Neuron (in vitro differentiated cells): ENCODE measurements at regions not wholly inside any gene's neighbourhood (a gene's known extent, or its start where the extent isn't known, plus 50 kb on each side); places are given as distances from the start of the nearest gene placed in this dataset.

Source experiments
- H2AFZ ChIP-seq: one replicate; pipeline ENCODE4 v1.6.1; 2013; ENCODE audit warnings: low read depth, mild to moderate bottlenecking, inconsistent platforms, low read length, moderate library complexity
- H3K27me3 ChIP-seq: one replicate; pipeline ENCODE4 v1.6.1; 2013; ENCODE audit warnings: low read length; ENCODE audit not compliant: insufficient read depth
- H3K36me3 ChIP-seq: one replicate; pipeline ENCODE4 v1.6.1; 2013; ENCODE audit warnings: low read length; ENCODE audit not compliant: insufficient read depth
- H3K4me1 ChIP-seq: one replicate; pipeline ENCODE4 v1.6.1; 2013; ENCODE audit warnings: low read length; ENCODE audit not compliant: insufficient read depth
- H3K4me3 ChIP-seq: 2 replicates; pipeline ENCODE4 v1.5.1; 2013; ENCODE audit warnings: mild to moderate bottlenecking, low read length, moderate library complexity
- H3K9me3 ChIP-seq: one replicate; pipeline ENCODE4 v1.6.1; 2013; ENCODE audit warnings: low read length

DNA sequence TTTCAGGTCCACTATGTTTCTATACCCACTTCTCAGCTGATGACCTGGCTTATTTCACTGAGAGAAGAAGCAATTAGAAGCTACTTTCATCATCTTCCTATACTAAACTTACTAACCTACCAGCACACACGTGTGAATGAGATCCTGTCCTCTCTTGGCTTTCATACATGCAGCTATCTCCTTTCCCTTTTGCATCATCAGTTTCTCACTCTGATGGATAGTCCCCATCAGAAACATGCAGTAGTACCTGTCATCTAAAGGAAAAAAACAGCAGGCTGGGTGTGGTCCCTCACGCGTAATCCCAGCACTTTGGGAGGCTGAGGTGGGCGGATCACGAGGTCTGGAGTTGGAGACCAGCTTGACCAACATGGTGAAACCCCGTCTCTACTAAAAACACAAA lies 237.6 kb upstream of the C2CD4B start:
- H3K4me3 ChIP-seq: no peak overlapping the region

DNA sequence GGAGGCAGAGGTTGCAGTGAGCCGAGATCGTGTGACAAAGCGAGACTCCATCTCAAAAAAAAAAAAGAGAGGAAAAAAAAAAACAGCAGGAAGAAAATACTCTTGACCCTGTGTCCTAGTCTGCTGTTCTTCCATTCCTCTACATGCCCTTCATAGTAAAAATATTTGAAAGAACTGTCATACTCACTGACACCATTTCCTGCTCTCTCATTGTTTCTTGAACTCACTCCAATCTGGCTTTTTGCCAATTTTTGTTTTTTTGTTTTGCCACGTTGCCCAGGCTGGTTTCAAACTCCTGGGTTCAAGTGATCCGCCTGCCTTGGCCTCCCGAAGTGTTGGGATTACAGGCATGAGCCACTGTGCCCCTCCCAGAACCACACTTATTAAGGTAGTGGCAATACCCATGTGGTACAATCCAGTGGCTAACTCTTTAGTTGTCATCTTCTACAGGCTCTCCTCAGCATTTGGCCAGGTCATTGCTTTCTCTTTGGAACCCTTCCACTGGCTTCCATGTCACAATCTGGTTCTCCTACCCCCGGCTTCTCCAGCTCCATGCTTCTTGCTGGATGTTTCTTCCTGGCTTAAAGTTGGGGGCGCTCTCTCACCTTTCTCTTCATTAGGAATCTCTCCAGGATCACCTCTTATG lies 238.2 kb upstream of the C2CD4B start:
- H3K9me3 ChIP-seq: peaks cover 3% of the 10 kb centered on the region
- no peaks in the 10 kb centered on the region for H3K36me3 ChIP-seq
- no peak overlapping the region for H3K4me3 ChIP-seq
- no peaks in the 10 kb centered on the region for H3K4me1 ChIP-seq
- no peak overlapping the region for H2AFZ ChIP-seq
- no peaks in the 10 kb centered on the region for H3K27me3 ChIP-seq

More for the DNA sequence above, 237.6 kb upstream of the C2CD4B start:
- Histone ChIP-seq H3K4me1 (no peaks in the 10 kb centered on the region), H3K9me3 (peaks cover 4% of the 10 kb centered on the region), H3K36me3 (no peaks in the 10 kb centered on the region), H3K27me3 (no peaks in the 10 kb centered on the region), H2AFZ (no peak overlapping the region)

DNA sequence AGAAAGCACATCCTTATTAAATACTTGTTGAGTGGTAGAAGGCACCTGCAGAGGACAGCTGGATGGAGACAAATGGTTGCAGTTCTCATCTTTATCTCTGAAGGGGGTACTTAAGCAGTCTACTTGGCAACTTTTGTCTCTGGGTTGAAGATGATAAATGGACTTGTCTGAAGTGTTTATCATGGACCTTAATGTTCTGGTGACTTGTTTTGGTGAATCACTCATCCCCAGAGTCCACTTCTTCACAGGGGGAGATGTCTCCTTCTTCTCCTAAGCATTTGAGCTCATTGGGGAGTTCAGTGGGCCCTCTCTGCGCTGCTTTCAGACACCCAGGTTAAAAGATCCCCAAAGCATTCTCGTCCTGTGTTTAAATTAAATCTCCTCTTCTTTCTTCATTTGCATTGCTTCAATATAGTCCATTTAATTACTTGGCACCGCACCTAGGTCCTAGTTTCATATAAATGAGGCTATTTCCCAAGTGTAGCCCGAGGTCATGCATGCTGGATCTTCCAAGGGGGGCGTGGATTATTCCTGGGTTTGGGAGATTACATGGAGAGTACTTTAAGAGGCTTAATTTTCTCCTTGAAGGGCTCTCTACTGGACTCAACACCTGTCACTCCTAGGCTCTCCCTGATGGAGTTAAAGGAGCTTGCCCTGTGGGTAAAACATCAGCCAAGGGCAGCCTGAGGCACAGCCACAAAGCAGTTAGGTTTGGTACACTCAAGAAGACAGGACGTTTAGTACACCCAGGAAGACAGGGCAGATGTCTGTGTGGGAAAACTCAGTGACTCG lies 239.3 kb upstream of the C2CD4B start:
- H2AFZ ChIP-seq: no peak overlapping the region
- H3K9me3 ChIP-seq: peaks cover under 1% of the 10 kb centered on the region
- H3K4me3 ChIP-seq: no peak overlapping the region
- no peaks in the 10 kb centered on the region for H3K4me1 ChIP-seq
- no peaks in the 10 kb centered on the region for H3K36me3 ChIP-seq
- H3K27me3 ChIP-seq: no peaks in the 10 kb centered on the region

DNA sequence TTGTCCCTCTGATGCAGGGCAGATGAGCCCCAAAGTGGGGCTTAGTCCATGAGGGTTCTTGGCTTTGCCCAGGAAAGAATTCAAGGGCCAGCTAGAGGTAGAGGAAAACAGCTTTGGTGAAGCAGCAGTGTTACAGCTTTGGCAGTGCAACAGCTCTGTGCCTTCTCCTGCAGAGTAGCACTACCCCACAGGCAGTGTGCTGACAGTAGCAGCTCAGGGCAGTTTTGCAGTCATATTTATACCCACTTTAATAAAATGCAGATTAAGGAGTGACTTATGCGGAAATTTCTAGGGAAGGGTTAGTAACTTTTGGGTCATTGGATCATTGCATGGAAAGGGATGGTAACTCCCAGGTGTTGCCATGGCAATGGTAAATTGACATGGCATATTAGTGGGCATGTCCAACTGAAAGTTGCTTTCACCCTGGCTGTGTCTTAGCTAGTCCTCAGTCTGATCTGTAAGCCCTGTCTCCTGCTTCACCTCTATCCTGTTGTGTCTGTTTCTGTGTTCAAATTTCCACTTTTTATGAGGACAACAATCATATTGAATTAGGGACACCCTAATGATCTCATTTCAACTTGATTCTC lies 241.3 kb upstream of the C2CD4B start:
- no peaks in the 10 kb centered on the region for H3K36me3 ChIP-seq

DNA sequence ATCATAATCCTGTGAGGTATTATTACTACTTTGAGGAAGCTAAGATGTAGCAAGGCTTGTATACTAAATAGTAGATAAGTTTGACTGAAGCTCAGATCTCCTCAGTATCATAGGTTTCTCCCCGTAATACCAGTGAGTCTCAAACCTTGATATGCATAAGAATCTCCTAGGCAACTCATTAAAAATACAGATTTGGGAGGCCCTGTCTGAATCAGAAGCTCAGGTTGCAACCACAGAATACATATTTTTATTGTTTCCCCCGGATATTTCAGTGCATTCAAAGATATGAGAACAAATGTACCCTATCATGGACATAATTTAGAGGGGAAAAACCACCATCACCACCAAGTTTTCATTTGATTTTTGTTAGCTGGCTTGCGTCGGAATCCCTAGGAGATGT lies 242.1 kb upstream of the C2CD4B start:
- Histone ChIP-seq H3K9me3 (no peaks in the 10 kb centered on the region), H3K4me3 (no peak overlapping the region), H2AFZ (no peak overlapping the region), H3K36me3 (no peaks in the 10 kb centered on the region), H3K4me1 (no peaks in the 10 kb centered on the region), H3K27me3 (no peaks in the 10 kb centered on the region)

More for the DNA sequence above, 241.3 kb upstream of the C2CD4B start:
- no peak overlapping the region for H2AFZ ChIP-seq
- no peak overlapping the region for H3K4me3 ChIP-seq
- no peaks in the 10 kb centered on the region for H3K4me1 ChIP-seq
- no peaks in the 10 kb centered on the region for H3K27me3 ChIP-seq
- no peaks in the 10 kb centered on the region for H3K9me3 ChIP-seq

DNA sequence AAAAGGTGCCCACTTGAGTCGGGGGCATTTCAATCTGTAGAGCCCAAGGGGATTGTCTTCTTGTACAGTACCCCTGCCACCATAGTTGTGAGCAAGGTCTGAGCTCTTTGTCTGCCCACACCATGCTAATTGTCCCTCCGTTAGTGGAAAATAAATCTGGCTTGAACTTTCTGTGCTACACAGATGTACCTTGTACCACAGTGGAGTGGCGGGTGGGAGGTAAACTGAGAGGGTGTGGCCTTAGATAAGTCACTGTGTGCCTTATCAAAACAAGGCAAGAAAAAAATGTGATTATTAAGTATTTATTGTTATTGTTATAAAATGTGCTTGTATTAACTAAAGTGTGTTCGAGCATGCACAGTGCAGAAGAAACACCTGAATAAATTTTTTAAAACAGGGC lies 242.9 kb upstream of the C2CD4B start:
- Histone ChIP-seq H3K9me3 (no peaks in the 10 kb centered on the region), H3K4me3 (no peak overlapping the region), H3K4me1 (no peaks in the 10 kb centered on the region), H3K27me3 (no peaks in the 10 kb centered on the region), H2AFZ (no peak overlapping the region), H3K36me3 (no peaks in the 10 kb centered on the region)

DNA sequence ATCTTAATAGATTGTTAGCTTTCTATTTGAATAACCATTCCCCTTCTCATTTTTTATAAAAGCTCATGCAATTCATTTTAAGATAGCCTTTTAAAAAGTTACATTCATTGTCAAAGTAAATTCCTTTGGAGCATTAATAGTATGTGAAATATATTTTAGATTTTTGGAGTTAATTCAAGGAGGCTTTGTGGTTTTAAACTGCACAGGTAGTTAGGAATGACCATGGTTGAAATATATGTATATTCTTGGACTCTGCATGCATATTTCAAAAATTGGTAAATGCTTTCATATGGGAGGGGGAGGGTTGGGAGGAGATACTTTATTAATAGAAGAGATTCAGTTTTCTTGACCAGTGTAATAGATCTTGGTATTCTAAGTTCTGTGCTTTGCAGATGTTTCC lies 244.4 kb upstream of the C2CD4B start:
- Histone ChIP-seq H3K4me1 (no peaks in the 10 kb centered on the region), H3K36me3 (no peaks in the 10 kb centered on the region), H2AFZ (no peak overlapping the region), H3K27me3 (no peaks in the 10 kb centered on the region), H3K9me3 (no peaks in the 10 kb centered on the region), H3K4me3 (no peak overlapping the region)

DNA sequence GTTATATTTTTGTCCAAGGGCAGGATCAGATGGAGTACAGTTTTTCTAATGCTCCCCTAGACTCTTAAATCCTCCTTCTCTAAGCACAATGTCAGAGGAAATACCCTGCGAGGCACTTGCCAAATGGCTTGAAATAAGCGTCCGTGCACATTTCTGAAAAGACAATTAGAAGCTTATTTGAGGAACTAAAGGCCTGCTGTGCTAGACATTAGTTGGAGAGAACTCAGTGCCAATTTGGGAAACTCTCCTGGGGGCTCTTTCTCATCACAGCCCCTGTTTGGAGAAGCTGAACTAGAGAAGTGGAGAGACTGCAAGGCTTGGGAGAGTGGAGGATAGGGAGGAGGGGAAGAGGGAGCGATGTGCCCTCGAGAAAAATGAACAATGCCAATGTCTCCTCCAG lies 247.6 kb upstream of the C2CD4B start:
- no peaks in the 10 kb centered on the region for H3K27me3 ChIP-seq
- no peak overlapping the region for H3K4me3 ChIP-seq
- no peaks in the 10 kb centered on the region for H3K9me3 ChIP-seq

DNA sequence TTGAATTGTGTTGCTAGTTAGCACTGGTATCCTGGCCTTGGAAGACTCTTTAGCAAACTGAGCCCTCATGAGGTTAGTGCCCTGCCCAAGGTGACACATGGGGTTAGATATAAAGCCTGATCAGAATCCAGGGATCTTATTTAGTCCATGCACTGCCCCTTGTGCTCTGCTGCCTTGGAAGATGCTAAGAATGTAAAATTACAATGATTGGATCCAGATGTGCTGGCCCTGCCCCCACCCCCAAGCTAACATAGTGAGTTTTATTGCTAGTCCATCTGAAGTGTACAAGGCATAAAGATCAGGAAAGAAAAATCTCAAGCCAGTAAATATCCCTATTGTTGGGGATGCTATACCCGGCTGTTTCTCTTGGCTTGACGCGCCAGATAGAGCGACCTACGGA lies 248.1 kb upstream of the C2CD4B start:
- H3K4me3 ChIP-seq: no peak overlapping the region
- no peaks in the 10 kb centered on the region for H3K9me3 ChIP-seq
- H3K27me3 ChIP-seq: no peaks in the 10 kb centered on the region
- no peaks in the 10 kb centered on the region for H3K36me3 ChIP-seq
- no peak overlapping the region for H2AFZ ChIP-seq
- no peaks in the 10 kb centered on the region for H3K4me1 ChIP-seq

More for the DNA sequence above, 247.6 kb upstream of the C2CD4B start:
- H3K36me3 ChIP-seq: no peaks in the 10 kb centered on the region
- no peak overlapping the region for H2AFZ ChIP-seq
- H3K4me1 ChIP-seq: no peaks in the 10 kb centered on the region

DNA sequence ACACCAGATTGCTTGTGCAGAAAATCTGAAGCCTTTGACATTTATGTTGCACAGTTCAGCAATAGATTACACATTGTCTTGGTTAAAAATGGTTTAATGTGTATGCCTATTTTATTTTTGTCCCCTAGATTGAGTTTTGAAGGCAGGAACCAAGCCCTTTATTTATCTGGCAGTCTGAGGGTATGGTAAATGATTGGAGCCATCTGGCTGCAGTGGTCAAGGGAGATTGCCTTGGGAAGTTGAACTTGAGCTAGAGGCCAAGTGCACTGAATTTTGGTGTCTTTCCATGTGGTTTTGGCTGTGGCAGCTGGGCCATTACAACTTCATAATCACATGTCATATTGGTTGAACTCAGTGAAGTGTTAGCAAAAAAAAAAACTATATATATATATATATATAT lies 248.7 kb upstream of the C2CD4B start:
- Histone ChIP-seq H3K9me3 (no peaks in the 10 kb centered on the region), H3K4me1 (no peaks in the 10 kb centered on the region), H3K4me3 (no peak overlapping the region), H3K27me3 (no peaks in the 10 kb centered on the region), H2AFZ (no peak overlapping the region), H3K36me3 (no peaks in the 10 kb centered on the region)

DNA sequence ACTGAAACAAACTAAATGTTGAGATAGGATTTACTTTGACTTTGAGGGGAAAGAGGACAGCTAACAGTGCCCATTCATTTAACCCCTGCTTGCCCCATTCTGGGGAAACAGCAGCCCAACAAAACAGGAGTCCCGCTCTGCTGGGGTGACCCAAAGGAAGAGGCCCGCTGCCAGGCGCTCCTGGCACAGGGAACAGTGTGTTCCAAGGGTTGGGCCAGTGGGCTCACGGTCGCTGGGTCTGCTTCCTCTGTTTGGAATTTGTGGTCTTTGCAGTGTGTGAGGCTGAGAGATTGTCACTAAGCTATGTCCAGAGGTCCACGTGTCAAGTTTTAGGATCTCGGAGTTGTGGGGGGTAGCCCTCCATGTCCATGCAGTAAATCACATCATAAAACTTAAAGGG lies 250.4 kb upstream of the C2CD4B start:
- H3K27me3 ChIP-seq: no peaks in the 10 kb centered on the region
- no peaks in the 10 kb centered on the region for H3K9me3 ChIP-seq
- H3K4me1 ChIP-seq: no peaks in the 10 kb centered on the region
- H2AFZ ChIP-seq: no peak overlapping the region
- H3K36me3 ChIP-seq: no peaks in the 10 kb centered on the region
- H3K4me3 ChIP-seq: no peak overlapping the region

DNA sequence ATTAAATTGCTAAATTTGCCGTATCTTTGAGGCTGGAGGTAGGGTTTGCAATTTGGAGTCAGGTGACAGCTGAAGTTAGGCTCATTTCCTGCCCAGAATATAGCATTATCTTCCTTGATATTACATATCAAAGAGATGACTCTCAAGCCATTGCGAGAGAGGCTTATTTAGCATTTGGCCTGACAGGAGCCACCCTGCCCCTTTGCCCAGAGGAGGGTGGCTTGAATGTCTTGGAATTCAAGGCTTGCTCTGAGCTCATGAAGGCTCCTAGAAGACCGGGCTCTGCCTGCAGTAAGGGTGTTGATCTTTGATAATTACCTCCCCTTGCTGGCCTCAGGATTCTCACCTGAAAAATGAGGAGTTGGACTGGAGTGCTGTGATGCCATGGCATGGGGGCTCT lies 251.4 kb upstream of the C2CD4B start:
- H3K4me3 ChIP-seq: no peak overlapping the region
- no peaks in the 10 kb centered on the region for H3K9me3 ChIP-seq
- no peaks in the 10 kb centered on the region for H3K4me1 ChIP-seq
- no peaks in the 10 kb centered on the region for H3K36me3 ChIP-seq
- no peaks in the 10 kb centered on the region for H3K27me3 ChIP-seq
- no peak overlapping the region for H2AFZ ChIP-seq

DNA sequence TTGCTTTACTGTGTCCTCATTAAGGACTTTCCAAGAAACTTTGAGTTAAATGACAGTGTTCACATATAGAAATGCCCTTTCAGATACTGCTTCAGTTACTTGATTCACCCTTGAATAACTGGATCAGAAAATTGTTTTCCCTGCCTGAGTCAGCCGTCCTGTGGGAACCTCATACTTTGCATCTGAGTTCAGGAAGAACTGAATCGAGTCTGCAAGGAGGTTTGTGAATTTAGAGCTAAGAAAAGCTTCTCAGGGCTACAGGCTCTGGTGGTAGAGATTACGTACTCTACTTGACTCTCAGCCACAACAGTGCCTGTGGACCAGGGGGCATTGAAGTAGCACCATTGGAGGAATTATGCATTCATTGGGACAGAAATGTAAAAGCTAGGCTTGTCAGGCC lies 252.4 kb upstream of the C2CD4B start:
- Histone ChIP-seq H3K4me1 (no peaks in the 10 kb centered on the region), H3K27me3 (no peaks in the 10 kb centered on the region), H3K36me3 (no peaks in the 10 kb centered on the region), H3K9me3 (no peaks in the 10 kb centered on the region), H3K4me3 (no peak overlapping the region), H2AFZ (no peak overlapping the region)
